ENCODE measurements at regions not wholly inside any gene's neighbourhood (a gene's known extent, or its start where the extent isn't known, plus 50 kb on each side); places are given as distances from the start of the nearest gene placed in this dataset.

DNA sequence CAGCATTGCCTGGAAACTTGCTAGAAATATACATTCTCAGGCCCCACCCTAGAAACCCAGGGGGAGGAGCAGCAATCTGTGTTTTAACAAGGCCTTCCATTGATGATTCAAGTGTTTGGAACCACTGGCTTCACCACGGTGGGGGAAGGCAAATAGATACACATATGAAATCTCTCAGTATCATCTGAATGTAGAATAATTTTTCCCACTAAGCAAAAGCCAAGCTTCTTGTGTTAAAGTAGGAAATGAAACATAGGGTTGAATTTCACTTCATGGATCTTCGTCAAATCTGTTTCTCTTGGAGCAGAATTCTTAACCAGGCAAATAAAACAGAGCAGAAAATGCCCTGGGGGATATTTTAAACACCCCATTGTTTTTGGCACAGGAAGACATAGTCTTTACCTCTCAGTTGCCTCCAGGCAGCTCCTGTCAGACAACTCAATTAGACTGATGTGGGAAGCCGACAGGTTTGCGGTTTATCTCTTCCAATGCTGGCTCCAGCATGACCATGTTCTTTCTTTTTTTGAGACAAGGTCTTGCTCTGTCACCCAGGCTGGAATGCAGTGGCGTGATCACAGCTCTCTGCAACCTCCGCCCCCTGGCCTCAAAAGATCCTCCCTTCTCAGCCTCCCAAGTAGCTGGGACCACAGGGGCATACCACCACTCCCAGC is 213.0 kb downstream of the FOXO1 start:
- no peak for TF ChIP-seq CTCF (IDR thresholded peaks at IDR 0.05; ENCODE audit: partially characterized antibody, unreplicated experiment)
- Mint-ChIP-seq H3K36me3 (ENCODE audit: unreplicated experiment) (no peaks in the 10 kb centered on the region), H3K4me3 (ENCODE audit: unreplicated experiment) (no peak overlapping the region), H3K9me3 (ENCODE audit: unreplicated experiment) (no peaks in the 10 kb centered on the region), H3K27me3 (ENCODE audit: unreplicated experiment) (peaks cover 3% of the 10 kb centered on the region), H3K4me1 (ENCODE audit: low read depth, unreplicated experiment) (peaks cover 2% of the 10 kb centered on the region), H3K27ac (ENCODE audit: unreplicated experiment) (no peak overlapping the region)
- DNase-seq: no peak

GRCh38 chr13:40456397-40456953 is 210.0 kb downstream of the FOXO1 start:
- H3K27ac Mint-ChIP-seq (ENCODE audit: unreplicated experiment): no peak overlapping the region
- no peaks in the 10 kb centered on the region for H3K9me3 Mint-ChIP-seq (ENCODE audit: unreplicated experiment)
- peaks cover 2% of the 10 kb centered on the region for H3K4me1 Mint-ChIP-seq (ENCODE audit: low read depth, unreplicated experiment)
- DNase-seq: no peak
- no peaks in the 10 kb centered on the region for H3K36me3 Mint-ChIP-seq (ENCODE audit: unreplicated experiment)
- no peak for TF ChIP-seq CTCF (IDR thresholded peaks at IDR 0.05; ENCODE audit: partially characterized antibody, unreplicated experiment)
- peaks cover 2% of the 10 kb centered on the region for H3K27me3 Mint-ChIP-seq (ENCODE audit: unreplicated experiment)
- no peak overlapping the region for H3K4me3 Mint-ChIP-seq (ENCODE audit: unreplicated experiment)

GRCh38 chr13:40456979-40457553 is 209.4 kb downstream of the FOXO1 start:
- no peak for TF ChIP-seq CTCF (IDR thresholded peaks at IDR 0.05; ENCODE audit: partially characterized antibody, unreplicated experiment)
- Mint-ChIP-seq H3K4me1 (ENCODE audit: low read depth, unreplicated experiment) (peaks cover 2% of the 10 kb centered on the region), H3K9me3 (ENCODE audit: unreplicated experiment) (no peaks in the 10 kb centered on the region), H3K27me3 (ENCODE audit: unreplicated experiment) (peaks cover 2% of the 10 kb centered on the region), H3K4me3 (ENCODE audit: unreplicated experiment) (no peak overlapping the region), H3K27ac (ENCODE audit: unreplicated experiment) (no peak overlapping the region), H3K36me3 (ENCODE audit: unreplicated experiment) (no peaks in the 10 kb centered on the region)
- DNase-seq: no peak

- Mint-ChIP-seq H3K4me1 (ENCODE audit: low read depth, unreplicated experiment) (peaks cover 2% of the 10 kb centered on the region), H3K27me3 (ENCODE audit: unreplicated experiment) (peaks cover 2% of the 10 kb centered on the region), H3K9me3 (ENCODE audit: unreplicated experiment) (no peaks in the 10 kb centered on the region), H3K36me3 (ENCODE audit: unreplicated experiment) (no peaks in the 10 kb centered on the region), H3K4me3 (ENCODE audit: unreplicated experiment) (no peak overlapping the region), H3K27ac (ENCODE audit: unreplicated experiment) (no peak overlapping the region)
- no peak for DNase-seq
- no peak for TF ChIP-seq CTCF (IDR thresholded peaks at IDR 0.05; ENCODE audit: partially characterized antibody, unreplicated experiment)
Observed at GRCh38 chr13:40457929-40458719, 208.3 kb downstream of the FOXO1 start.

DNA sequence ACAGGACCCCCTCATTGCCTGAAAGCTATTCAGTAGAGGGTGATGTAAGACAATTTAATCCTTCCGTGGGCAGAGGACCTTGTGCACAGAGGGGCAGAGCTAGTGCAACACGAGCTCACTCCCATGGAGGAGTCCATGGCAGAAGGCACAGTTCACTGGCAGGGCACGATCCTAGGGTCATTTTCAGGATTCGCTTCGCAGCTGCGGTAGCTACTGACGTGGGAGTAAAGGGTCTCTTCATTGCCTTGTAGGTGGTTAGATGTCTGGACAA is 207.8 kb downstream of the FOXO1 start:
- Mint-ChIP-seq H3K9me3 (ENCODE audit: unreplicated experiment) (no peaks in the 10 kb centered on the region), H3K27ac (ENCODE audit: unreplicated experiment) (no peak overlapping the region), H3K4me1 (ENCODE audit: low read depth, unreplicated experiment) (peaks cover 2% of the 10 kb centered on the region), H3K36me3 (ENCODE audit: unreplicated experiment) (no peaks in the 10 kb centered on the region), H3K4me3 (ENCODE audit: unreplicated experiment) (no peak overlapping the region), H3K27me3 (ENCODE audit: unreplicated experiment) (peaks cover 2% of the 10 kb centered on the region)
- no peak for TF ChIP-seq CTCF (IDR thresholded peaks at IDR 0.05; ENCODE audit: partially characterized antibody, unreplicated experiment)
- no peak for DNase-seq

Measured in glutamatergic neuron (in vitro differentiated cells).